Cardiac septum (tissue), 1 donor: ENCODE measurements at regions not wholly inside any gene's neighbourhood (a gene's known extent, or its start where the extent isn't known, plus 50 kb on each side); places are given as distances from the start of the nearest gene placed in this dataset.
"Not testable (repeated sequence)": the region's sequence is repeated elsewhere in the genome, so short reads cannot be mapped to it uniquely, and the experiment has no call there.

ENCODE experiments used
- DNase-seq: peaks from one replicate; pipeline ENCODE4 v3.0.0-alpha.2; 2020; ENCODE audit warnings: low spot score
- intact Hi-C: fragments of 100-400 bp; cut with DNase I; formaldehyde crosslinking; loops from one replicate; pipeline ENCODE4 v1.14.0; 2022
- donor health status: DM: no; HTN: no; CAD: no.

DNA sequence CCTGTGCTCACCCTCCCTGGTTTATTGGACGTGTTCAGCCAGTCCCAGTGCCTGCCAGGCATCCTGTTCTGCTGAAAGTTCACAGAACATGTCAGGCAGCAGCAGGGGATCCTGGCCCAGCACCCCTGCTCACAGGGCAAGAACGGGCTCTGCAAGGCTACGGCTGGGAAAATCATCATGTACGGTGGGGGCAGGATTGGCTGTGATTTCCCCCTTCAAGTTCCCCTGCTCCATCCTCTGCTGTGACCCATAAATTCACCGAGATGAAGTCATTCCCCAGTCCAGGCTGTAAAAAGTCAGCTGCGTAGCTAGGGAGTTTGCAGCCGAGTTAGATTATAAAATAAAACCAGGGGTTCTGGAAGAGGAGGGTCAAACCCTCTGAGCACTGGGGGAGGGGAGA, 484.1 kb upstream of the ZMIZ1 start:
- no peak for DNase-seq
- intact Hi-C loops = loop anchor here (2.0 to 10.0 kb wide), 3 partner anchors 177 to 484 kb away; partner anchors contain the start of gene ZMIZ1

DNA sequence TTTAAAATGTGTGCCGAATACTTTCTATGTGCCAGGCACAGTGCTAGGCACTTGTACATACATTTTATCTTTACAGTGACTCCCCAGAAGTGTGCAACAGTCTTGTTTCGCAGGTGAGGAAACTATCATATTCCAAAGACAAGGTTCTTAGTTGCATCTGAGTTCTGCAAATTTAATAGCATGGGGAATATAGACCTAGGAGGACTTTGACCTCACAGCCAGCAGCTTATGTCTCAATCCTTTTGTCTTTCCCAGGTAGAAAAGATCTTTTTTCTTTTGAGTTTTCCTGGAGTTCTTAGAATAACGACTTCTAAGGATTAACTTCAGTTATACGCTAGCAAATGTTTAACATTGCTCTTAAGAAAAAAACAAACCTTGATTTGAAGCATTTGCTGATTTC, 482.8 kb upstream of the ZMIZ1 start:
- no peak for DNase-seq
- intact Hi-C loops = loop anchor here (2.0 to 10.0 kb wide), 3 partner anchors 179 to 483 kb away; partner anchors contain the start of gene ZMIZ1

- no peak for DNase-seq
- intact Hi-C loops = loop anchor here (5.0 to 10.0 kb wide), 2 partner anchors 181 to 374 kb away; no protein-coding TSS in a partner anchor
Measured at GRCh38 chr10:78588194-78588811, 480.5 kb upstream of the ZMIZ1 start.

DNA sequence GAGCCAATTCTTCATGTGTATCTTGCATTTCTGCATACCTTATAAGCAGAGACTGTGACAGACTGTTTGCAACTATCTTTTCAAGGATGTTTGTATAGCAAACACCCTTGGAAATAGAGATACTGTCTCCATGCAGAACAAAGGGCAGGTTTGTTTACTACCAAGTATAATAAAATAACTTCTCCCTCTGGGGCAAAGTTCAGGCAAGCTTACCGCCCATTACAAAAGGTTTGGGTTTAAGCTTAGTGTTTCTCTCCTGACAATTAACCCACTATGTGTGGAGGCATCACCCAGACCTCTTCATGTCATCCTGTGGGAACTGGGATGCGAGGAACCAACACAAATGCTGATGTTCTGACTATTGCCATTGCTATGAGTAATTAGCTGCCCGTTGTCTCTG, 479.1 kb upstream of the ZMIZ1 start:
- DNase-seq = no peak
- intact Hi-C loops = loop anchor here (5.0 to 10.0 kb wide), 2 partner anchors 182 to 375 kb away; no protein-coding TSS in a partner anchor

DNA sequence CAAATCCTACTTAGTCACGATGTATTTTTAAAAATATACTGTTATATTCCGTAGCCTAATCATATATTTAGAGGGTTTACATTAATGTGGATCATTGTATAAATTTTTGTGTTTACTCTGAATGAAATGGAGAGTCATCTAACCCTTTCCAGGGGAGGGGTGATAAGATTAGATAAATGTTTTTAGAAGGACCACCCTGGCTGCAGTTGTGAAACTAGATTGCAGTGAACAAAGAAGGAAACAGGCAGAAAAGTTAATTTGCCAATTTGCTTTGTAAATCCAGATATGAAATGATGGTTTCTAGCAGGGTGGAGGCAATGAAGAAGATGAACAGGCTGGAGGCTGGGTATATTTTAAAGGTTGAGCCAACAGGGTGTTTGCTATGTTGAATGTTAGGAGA, 477.7 kb upstream of the ZMIZ1 start:
- intact Hi-C loops = no loop called here
- no peak for DNase-seq

DNA sequence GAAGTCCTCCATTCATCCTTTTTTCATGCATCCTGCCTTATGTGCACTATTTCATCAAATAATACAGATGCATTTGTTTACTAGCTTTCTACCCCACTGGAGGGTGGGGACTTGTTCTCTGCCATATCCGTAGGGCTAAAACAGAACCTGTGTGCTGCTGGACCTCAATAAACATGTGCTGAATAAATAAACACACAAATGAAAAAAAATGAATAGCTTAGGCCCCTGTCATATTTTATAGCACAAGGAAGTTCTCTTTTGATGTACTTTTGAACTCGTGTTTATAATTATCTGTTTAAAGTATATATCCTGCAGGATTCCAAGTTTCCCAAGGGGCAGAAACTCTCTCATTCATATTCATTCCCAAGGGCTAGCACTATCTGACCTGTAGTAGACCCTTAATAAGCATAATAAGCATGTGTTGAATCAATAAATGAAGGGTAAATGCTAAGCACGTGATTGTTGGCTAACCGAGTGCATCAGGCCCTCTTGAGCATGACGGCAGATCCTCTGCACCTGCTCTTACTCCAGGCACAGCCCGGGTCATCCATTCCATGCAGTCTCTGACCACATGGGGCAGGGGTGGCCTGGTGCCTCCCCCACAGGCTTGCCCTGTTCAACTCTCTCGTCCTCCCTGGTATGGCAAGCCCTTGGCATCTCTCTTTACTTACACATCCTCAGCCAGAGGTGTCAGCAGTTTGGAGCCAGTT, 474.1 kb upstream of the ZMIZ1 start:
- intact Hi-C loops = no loop called here
- no peak for DNase-seq

GRCh38 chr10:78595269-78595619, 473.5 kb upstream of the ZMIZ1 start:
- intact Hi-C loops = no loop called here
- no peak for DNase-seq

DNA sequence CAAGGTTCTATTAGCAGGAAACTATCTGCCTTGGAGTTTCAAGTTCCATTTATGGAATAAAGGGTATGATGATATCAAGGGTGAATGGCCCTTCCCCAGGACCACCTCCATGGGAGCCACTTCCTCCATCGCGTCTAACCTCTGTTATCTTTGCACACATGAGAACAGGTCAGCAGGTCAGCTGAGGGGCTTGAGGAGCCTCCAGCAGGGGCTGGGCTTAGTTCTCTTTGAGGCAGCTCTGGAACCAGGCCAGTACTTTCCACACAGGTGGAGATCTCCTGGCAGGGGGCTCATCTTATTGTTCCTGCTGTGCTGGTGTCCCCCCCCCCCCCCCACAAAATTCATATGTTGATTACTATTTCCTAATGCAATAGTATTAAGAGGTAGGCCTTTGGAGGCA, 472.2 kb upstream of the ZMIZ1 start:
- DNase-seq = no peak
- intact Hi-C loops = no loop called here

DNA sequence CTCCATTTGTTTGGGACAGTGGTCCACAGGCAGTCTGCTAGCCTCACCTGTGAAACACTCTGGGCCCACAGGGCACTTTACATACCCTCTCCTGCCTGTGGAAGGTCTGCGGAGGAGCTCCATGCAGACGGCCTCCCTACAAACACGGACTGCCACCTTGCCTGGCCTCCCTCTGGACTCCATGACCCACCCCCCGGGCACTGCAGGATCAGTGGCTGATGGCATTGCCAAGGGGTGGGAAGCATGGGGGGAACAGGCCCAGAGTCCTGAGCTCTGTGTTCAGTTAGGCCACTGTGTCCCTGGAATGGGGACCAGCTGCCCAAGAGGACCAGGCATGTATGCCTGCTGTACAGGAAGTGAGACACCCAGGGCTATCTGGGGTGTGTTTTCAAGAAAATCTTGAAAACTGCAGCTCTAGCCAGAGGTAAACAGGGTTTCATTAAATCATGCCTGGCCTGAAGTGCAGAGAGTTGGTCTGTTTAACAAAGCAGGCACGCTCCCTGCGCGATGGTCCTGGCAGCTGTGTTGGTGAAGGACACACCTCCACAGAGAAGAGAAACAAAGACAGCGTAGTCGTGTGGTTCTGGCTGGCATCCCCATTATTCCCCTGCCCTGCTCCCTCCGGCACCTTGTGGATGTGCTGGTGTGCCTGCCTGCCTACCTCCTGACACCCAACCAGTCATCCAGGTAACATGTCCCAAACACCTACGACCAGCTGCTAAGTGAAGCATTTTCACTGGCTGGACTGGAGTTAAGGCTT, 470.8 kb upstream of the ZMIZ1 start:
- DNase-seq = no peak
- intact Hi-C loops = no loop called here

DNA sequence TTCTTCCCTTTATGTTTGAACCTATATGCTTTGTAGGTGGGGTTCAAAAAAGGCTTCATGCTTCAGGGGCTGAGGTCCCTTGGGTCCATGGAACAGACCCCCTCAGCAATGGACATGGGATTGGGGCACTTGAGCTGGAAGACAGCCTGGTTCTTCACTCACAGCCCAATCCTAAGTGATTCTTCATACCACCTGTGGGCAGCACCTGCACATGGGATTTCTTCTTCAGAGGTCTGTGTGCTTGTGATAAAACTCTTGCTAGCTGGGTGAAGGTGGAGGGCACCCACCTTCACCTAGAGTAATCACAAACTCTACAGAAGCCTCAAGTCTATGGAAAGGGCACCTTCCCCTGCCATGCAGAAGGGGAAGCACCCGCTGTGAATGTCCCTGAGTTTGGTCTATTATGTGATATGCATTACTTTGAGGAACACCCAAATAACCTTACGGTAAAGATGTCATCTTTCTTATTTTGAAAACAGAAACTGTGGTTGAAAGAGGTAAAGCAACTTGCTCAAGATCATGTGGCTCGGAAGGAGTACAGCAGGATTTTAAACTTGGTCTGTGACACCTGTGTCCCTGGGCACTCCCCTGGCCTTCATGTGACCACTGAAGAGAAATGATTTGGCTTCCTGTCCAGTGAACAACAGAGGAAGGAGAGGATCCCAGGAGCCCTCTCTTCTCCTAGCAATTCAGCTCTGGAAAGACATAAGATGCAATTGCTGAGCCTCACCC, 469.5 kb upstream of the ZMIZ1 start:
- intact Hi-C loops = no loop called here
- no peak for DNase-seq

GRCh38 chr10:78600121-78600665, 468.6 kb upstream of the ZMIZ1 start:
- no peak for DNase-seq
- intact Hi-C loops = no loop called here

- no peak for DNase-seq
- intact Hi-C loops = no loop called here
Measured at GRCh38 chr10:78600740-78601139, 468.0 kb upstream of the ZMIZ1 start.

DNA sequence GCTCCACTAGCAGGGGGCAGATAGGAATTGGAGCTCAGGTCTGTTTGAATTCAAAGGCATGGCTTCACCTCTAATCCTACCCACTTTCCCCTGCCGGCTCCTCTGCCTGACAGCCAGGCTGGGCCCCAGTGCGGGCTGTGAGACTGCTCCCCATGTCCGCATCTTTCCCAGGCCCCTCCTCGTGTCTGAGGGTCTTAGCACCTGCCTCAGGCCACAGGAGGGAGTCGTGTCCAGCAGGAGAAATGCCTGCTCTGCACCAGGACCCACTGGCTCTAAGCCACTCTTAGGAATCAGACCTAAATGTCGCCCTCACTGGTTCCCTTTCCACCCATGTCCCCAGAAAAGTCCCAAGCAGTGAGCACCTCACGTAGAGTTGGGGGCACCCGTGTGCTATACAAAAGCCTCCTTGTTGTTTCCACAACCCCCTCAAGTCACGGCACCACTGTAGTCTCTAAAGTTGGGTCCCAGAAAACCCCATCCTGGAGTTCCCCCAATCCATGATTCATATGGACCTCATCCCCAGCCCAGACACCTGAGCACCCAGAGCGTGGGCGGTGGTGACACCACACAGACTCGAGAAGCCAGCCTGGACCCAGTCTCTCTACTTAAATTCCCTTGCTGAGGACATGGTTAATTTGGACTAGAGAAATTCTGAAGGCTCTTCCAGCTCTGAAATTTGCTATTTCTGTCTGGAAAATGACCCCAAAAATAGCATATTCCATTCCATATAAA, 466.4 kb upstream of the ZMIZ1 start:
- intact Hi-C loops = no loop called here
- no peak for DNase-seq

GRCh38 chr10:78604286-78604685, 464.5 kb upstream of the ZMIZ1 start:
- no peak for DNase-seq
- intact Hi-C loops = no loop called here

DNA sequence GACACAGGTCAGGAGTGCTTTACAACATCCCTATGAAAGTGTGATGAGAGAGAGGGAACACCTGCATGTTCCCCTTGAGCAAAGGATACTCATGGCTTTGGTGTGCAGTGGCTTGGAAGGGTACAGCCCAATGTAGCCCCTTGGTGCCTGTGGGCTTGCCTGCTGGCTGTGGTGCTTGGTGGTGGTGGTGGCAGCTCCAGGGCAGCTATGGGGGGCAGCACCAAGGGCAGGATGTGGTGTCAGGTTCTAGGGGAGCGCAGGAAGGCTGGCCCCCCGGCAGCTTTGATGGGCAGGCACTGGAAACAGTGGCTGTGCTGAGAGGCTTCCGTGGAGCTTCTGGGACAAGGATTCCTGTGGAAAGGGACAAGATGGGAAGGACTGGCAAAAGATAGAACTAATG, 464.0 kb upstream of the ZMIZ1 start:
- DNase-seq = no peak
- intact Hi-C loops = no loop called here

- intact Hi-C loops = no loop called here
- DNase-seq = no peak
Measured at GRCh38 chr10:78605800-78606350, 462.9 kb upstream of the ZMIZ1 start.

GRCh38 chr10:78606766-78607165, 462.0 kb upstream of the ZMIZ1 start:
- intact Hi-C loops, DNase-seq: not testable (repeated sequence)

- DNase-seq = no peak
- intact Hi-C loops = no loop called here
Measured at GRCh38 chr10:78609976-78610375, 458.8 kb upstream of the ZMIZ1 start.

GRCh38 chr10:78613132-78613531, 455.6 kb upstream of the ZMIZ1 start:
- DNase-seq = no peak
- intact Hi-C loops = no loop called here
